Common myeloid progenitor, CD34-positive (primary cell): ENCODE measurements at regions not wholly inside any gene's neighbourhood (a gene's known extent, or its start where the extent isn't known, plus 50 kb on each side); places are given as distances from the start of the nearest gene placed in this dataset.

ENCODE experiments used
- CTCF ChIA-PET: fragments of 350-600 bp; sonication (Branson Sonifier 250); formaldehyde crosslinking; loops from one replicate; lab custom pipeline; 2021; ENCODE audit warnings: antibody characterized with exemption; lab: Charles Lee
- POLR2A ChIA-PET: fragments of 350-600 bp; sonication (Branson Sonifier 250); formaldehyde crosslinking; loops from one replicate; lab custom pipeline; 2021; ENCODE audit warnings: antibody characterized with exemption; lab: Charles Lee
- DNase-seq, 3 donors: peaks; one replicate each; pipeline versions ENCODE4 v3.0.0 to v3.0.0-alpha.2; 2013
- H3K27ac ChIP-seq, 2 experiments: 1 replicate in 1 of 2; 2 replicates in 1 of 2; pipeline ENCODE4 v1.7.0; 2013; ENCODE audit warnings: inconsistent platforms in 2 of 2, low read length in 2 of 2, mild to moderate bottlenecking in 2 of 2, low read depth in 1 of 2, moderate library complexity in 1 of 2; ENCODE audit not compliant: severe bottlenecking in 2 of 2, insufficient read depth in 1 of 2, poor library complexity in 1 of 2
- H3K27me3 ChIP-seq, 5 experiments: replicated peaks in 2 of 5; 1 replicate in 3 of 5; 2 replicates in 2 of 5; pipeline versions ENCODE4 v1.6.1 to v1.7.0; 2013; ENCODE audit warnings: low read length in 4 of 5, mild to moderate bottlenecking in 2 of 5, moderate library complexity in 2 of 5, inconsistent platforms in 1 of 5; ENCODE audit not compliant: insufficient read depth in 5 of 5, control insufficient read depth in 4 of 5
- H3K36me3 ChIP-seq, 4 experiments: 1 replicate in 2 of 4; 2 replicates in 2 of 4; pipeline versions ENCODE4 v1.6.1 to v1.7.0; 2013; ENCODE audit warnings: low read length in 3 of 4, control low read depth in 1 of 4, mild to moderate bottlenecking in 1 of 4; ENCODE audit not compliant: control insufficient read depth in 4 of 4, insufficient read depth in 4 of 4
- H3K4me1 ChIP-seq, 4 experiments: 1 replicate in 3 of 4; 2 replicates in 1 of 4; pipeline versions ENCODE4 v1.6.1 to v1.7.1; 2013; ENCODE audit warnings: low read length in 3 of 4, mild to moderate bottlenecking in 3 of 4, control low read depth in 1 of 4, inconsistent platforms in 1 of 4, moderate library complexity in 1 of 4; ENCODE audit not compliant: control insufficient read depth in 4 of 4, insufficient read depth in 4 of 4; ENCODE audit errors: control extremely low read depth in 1 of 4
- H3K4me3 ChIP-seq, 7 experiments: 1 replicate in 4 of 7; 2 replicates in 3 of 7; pipeline versions ENCODE4 v1.5.1 to v1.7.0; 2013; ENCODE audit warnings: mild to moderate bottlenecking in 7 of 7, low read length in 6 of 7, moderate library complexity in 6 of 7, inconsistent platforms in 2 of 7, low read depth in 2 of 7, control low read depth in 1 of 7; ENCODE audit not compliant: insufficient read depth in 4 of 7, control insufficient read depth in 1 of 7; ENCODE audit errors: extremely low read depth in 1 of 7
- H3K9me3 ChIP-seq, 5 experiments: 1 replicate in 4 of 5; 2 replicates in 1 of 5; pipeline versions ENCODE4 v1.6.1 to v1.7.1; 2013; ENCODE audit warnings: low read length in 4 of 5, mild to moderate bottlenecking in 2 of 5, inconsistent platforms in 1 of 5, low read depth in 1 of 5, moderate library complexity in 1 of 5; ENCODE audit not compliant: control insufficient read depth in 4 of 5, insufficient read depth in 2 of 5; ENCODE audit errors: control extremely low read depth in 1 of 5
- WGBS: methylation state at CpG from one replicate; pipeline ENCODE4 v1.1.5; 2013; ENCODE audit not compliant: insufficient coverage; 5-methylcytosine and 5-hydroxymethylcytosine counted together

- Histone ChIP-seq H3K4me3 (no peak overlapping the region), H3K27ac (no peak overlapping the region), H3K4me1 (peaks cover 0 to 7% (median 0%) of the 10 kb centered on the region in 4 experiments), H3K9me3 (no peaks in the 10 kb centered on the region), H3K36me3 (no peaks in the 10 kb centered on the region), H3K27me3 (no peaks in the 10 kb centered on the region)
- no peak for DNase-seq
- no CpG with 5 or more reads among the region's 2 CpGs for WGBS
- POLR2A ChIA-PET, result no interaction called here
- CTCF ChIA-PET, result no interaction called here
These were observed 638.5 kb upstream of the CAMK1G start for GRCh38 chr1:208944981-208945451.

GRCh38 chr1:208950206-208950605 lies 633.3 kb upstream of the CAMK1G start:
- WGBS, result 100% methylated on average over 1 of the region's 3 CpGs
- H3K27ac ChIP-seq, result no peak overlapping the region
- no peak overlapping the region for H3K4me3 ChIP-seq
- no peak for DNase-seq
- CTCF ChIA-PET, result no interaction called here
- peaks cover 0 to 4% (median 0%) of the 10 kb centered on the region in 4 experiments for H3K4me1 ChIP-seq
- no peaks in the 10 kb centered on the region for H3K9me3 ChIP-seq
- no peaks in the 10 kb centered on the region for H3K27me3 ChIP-seq
- H3K36me3 ChIP-seq, result no peaks in the 10 kb centered on the region
- POLR2A ChIA-PET, result no interaction called here

- ChIA-PET POLR2A (no interaction called here), CTCF (no interaction called here)
- Histone ChIP-seq H3K27me3 (no peaks in the 10 kb centered on the region), H3K36me3 (no peaks in the 10 kb centered on the region), H3K27ac (no peak overlapping the region), H3K4me3 (no peak overlapping the region), H3K9me3 (no peaks in the 10 kb centered on the region), H3K4me1 (no peaks in the 10 kb centered on the region)
- DNase-seq, result no peak
- WGBS, result 100% methylated on average over 3 of the region's 5 CpGs
These were observed 632.4 kb upstream of the CAMK1G start for GRCh38 chr1:208951026-208951525.

GRCh38 chr1:208951908-208952307 lies 631.6 kb upstream of the CAMK1G start:
- H3K27me3 ChIP-seq, result no peaks in the 10 kb centered on the region
- H3K9me3 ChIP-seq, result no peaks in the 10 kb centered on the region
- CTCF ChIA-PET, result no interaction called here
- H3K36me3 ChIP-seq, result no peaks in the 10 kb centered on the region
- DNase-seq, result no peak
- H3K4me3 ChIP-seq, result no peak overlapping the region
- no peak overlapping the region for H3K27ac ChIP-seq
- POLR2A ChIA-PET, result no interaction called here
- no peaks in the 10 kb centered on the region for H3K4me1 ChIP-seq

- Histone ChIP-seq H3K4me3 (no peak overlapping the region), H3K27ac (no peak overlapping the region), H3K4me1 (no peaks in the 10 kb centered on the region), H3K9me3 (peaks cover 0 to 17% (median 5%) of the 10 kb centered on the region in 5 experiments), H3K27me3 (no peaks in the 10 kb centered on the region), H3K36me3 (no peaks in the 10 kb centered on the region)
- ChIA-PET POLR2A (no interaction called here), CTCF (no interaction called here)
- DNase-seq, result no peak
These were observed 620.6 kb upstream of the CAMK1G start for GRCh38 chr1:208962867-208963266.

- Histone ChIP-seq H3K27ac (no peak overlapping the region), H3K4me1 (no peaks in the 10 kb centered on the region), H3K9me3 (peaks cover 0 to 2% (median 0%) of the 10 kb centered on the region in 5 experiments), H3K4me3 (no peak overlapping the region), H3K27me3 (no peaks in the 10 kb centered on the region), H3K36me3 (no peaks in the 10 kb centered on the region)
- ChIA-PET CTCF (no interaction called here), POLR2A (no interaction called here)
- DNase-seq, result no peak
These were observed 618.2 kb upstream of the CAMK1G start for GRCh38 chr1:208965351-208965750.

- no peaks in the 10 kb centered on the region for H3K36me3 ChIP-seq
- H3K9me3 ChIP-seq, result no peaks in the 10 kb centered on the region
- CTCF ChIA-PET, result no interaction called here
- POLR2A ChIA-PET, result no interaction called here
- H3K27ac ChIP-seq, result no peak overlapping the region
- no peaks in the 10 kb centered on the region for H3K4me1 ChIP-seq
- no peak for DNase-seq
- no peak overlapping the region for H3K4me3 ChIP-seq
- H3K27me3 ChIP-seq, result no peaks in the 10 kb centered on the region
- WGBS, result 87% methylated on average over 4 of the region's 4 CpGs
These were observed 616.2 kb upstream of the CAMK1G start for GRCh38 chr1:208967334-208967733.
